ENCODE measurements at regions not wholly inside any gene's neighbourhood (a gene's known extent, or its start where the extent isn't known, plus 50 kb on each side); places are given as distances from the start of the nearest gene placed in this dataset.

DNA sequence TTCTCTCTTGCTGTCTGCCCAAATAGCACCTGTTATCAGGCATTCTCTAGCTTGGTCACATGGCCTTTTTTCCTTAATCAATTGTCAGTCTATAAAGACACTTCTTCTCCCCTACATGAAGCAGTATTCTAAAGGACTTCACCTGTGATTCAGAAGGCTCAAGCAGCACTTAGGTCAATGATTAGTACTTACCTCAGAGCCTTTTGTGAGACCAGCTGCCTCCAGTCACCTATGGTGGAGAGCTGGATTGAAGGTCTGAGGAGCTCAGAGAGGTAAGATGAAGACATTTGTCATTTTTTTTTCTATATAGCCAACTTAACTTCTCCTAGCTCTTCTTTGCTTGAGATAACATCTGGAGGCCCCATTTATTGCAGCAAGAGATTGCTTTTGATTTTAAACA lies 278.3 kb upstream of the PCSK5 start:
- no peak overlapping the region for H3K14ac ChIP-seq (ENCODE audit: insufficient read depth, low read length)
- no peak overlapping the region for H3K27ac ChIP-seq (ENCODE audit: insufficient read length, low read depth, low read length)
- H4K5ac ChIP-seq (ENCODE audit: insufficient read length, low read depth, low read length): no peak overlapping the region
- H4K8ac ChIP-seq (replicated peaks; ENCODE audit: insufficient read length, low read depth, low read length): no peak overlapping the region
- TF ChIP-seq, protein P1, sequence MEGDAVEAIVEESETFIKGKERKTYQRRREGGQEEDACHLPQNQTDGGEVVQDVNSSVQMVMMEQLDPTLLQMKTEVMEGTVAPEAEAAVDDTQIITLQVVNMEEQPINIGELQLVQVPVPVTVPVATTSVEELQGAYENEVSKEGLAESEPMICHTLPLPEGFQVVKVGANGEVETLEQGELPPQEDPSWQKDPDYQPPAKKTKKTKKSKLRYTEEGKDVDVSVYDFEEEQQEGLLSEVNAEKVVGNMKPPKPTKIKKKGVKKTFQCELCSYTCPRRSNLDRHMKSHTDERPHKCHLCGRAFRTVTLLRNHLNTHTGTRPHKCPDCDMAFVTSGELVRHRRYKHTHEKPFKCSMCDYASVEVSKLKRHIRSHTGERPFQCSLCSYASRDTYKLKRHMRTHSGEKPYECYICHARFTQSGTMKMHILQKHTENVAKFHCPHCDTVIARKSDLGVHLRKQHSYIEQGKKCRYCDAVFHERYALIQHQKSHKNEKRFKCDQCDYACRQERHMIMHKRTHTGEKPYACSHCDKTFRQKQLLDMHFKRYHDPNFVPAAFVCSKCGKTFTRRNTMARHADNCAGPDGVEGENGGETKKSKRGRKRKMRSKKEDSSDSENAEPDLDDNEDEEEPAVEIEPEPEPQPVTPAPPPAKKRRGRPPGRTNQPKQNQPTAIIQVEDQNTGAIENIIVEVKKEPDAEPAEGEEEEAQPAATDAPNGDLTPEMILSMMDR (conservative IDR thresholded peaks at IDR 0.05): no peak
- no peaks in the 10 kb centered on the region for H3K23me2 ChIP-seq (ENCODE audit: insufficient read length, low read depth, low read length, poor library complexity, severe bottlenecking)
- H3K79me1 ChIP-seq (ENCODE audit: insufficient read depth, low read depth, low read length, poor library complexity, severe bottlenecking): no peaks in the 10 kb centered on the region
- no peaks in the 10 kb centered on the region for H3K36me3 Mint-ChIP-seq (ENCODE audit: insufficient read depth in 1 of 3, low read depth in 3 of 3)
- no peak overlapping the region for H2BK15ac ChIP-seq (ENCODE audit: low read depth, low read length)
- no peak overlapping the region for H3K4me2 ChIP-seq (ENCODE audit: insufficient read depth, insufficient read length, low read length)
- H3K23ac ChIP-seq (ENCODE audit: insufficient read length, low read depth, low read length): no peak overlapping the region
- no peak overlapping the region for H2BK12ac ChIP-seq (ENCODE audit: insufficient read length, low read depth, low read length)
- no peak overlapping the region for H2BK5ac ChIP-seq (ENCODE audit: insufficient read length, low read length)
- H3K4ac ChIP-seq (ENCODE audit: low read depth, low read length): no peak overlapping the region
- no peaks in the 10 kb centered on the region; the same call in 1 of the 2 replicates for H3K27me3 ChIP-seq (ENCODE audit: insufficient read depth, low read length)
- H4K91ac ChIP-seq (ENCODE audit: insufficient read length, low read depth, low read length): no peak overlapping the region
- H3K27ac Mint-ChIP-seq: no peak overlapping the region
- no peak for DNase-seq
- peaks cover 8% of the 10 kb centered on the region in 2 experiments for H3K4me1 Mint-ChIP-seq
- H3K18ac ChIP-seq (ENCODE audit: insufficient read length, low read depth, low read length): no peak overlapping the region
- H2BK20ac ChIP-seq (ENCODE audit: low read depth, low read length, poor library complexity, severe bottlenecking): no peak overlapping the region
- H3K9me3 ChIP-seq (ENCODE audit: control insufficient read depth, low read depth, low read length): no peaks in the 10 kb centered on the region
- no peak overlapping the region for H3K4me3 Mint-ChIP-seq
- H4K20me1 ChIP-seq (ENCODE audit: control insufficient read depth, insufficient read depth, insufficient read length): no peaks in the 10 kb centered on the region
- no peaks in the 10 kb centered on the region; a peak in 1 of 5 replicates for H3K9me3 Mint-ChIP-seq
- H2AFZ ChIP-seq (ENCODE audit: low read length): no peak overlapping the region
- H3K9ac ChIP-seq (ENCODE audit: extremely low read depth, insufficient read length, low read length): no peak overlapping the region
- no peak overlapping the region for H3T11ph ChIP-seq (ENCODE audit: low read length)
- H3K79me2 ChIP-seq (ENCODE audit: insufficient read depth, low read length): no peaks in the 10 kb centered on the region
- H3K27me3 Mint-ChIP-seq (ENCODE audit: low read depth): no peaks in the 10 kb centered on the region
- no peak overlapping the region for H2BK120ac ChIP-seq (ENCODE audit: low read depth, low read length, poor library complexity, severe bottlenecking)
- no peaks in the 10 kb centered on the region; the same call in 1 of the 2 replicates for H3K4me1 ChIP-seq (ENCODE audit: insufficient read depth, low read length)
- H3K56ac ChIP-seq (ENCODE audit: insufficient read length, low read depth, low read length): no peak overlapping the region
- no peak overlapping the region for H2AK5ac ChIP-seq (ENCODE audit: insufficient read length, low read length)

All from H9 (cell line).